ENCODE measurements at regions not wholly inside any gene's neighbourhood (a gene's known extent, or its start where the extent isn't known, plus 50 kb on each side); places are given as distances from the start of the nearest gene placed in this dataset.

GRCh38 chr3:10762611-10763247 is 53.3 kb upstream of the SLC6A11 start:
- DNase-seq (ENCODE audit: low read depth in 2 of 2): no peak

GRCh38 chr3:10763248-10763620 is 52.8 kb upstream of the SLC6A11 start:
- DNase-seq (ENCODE audit: low read depth in 2 of 2): no peak

DNA sequence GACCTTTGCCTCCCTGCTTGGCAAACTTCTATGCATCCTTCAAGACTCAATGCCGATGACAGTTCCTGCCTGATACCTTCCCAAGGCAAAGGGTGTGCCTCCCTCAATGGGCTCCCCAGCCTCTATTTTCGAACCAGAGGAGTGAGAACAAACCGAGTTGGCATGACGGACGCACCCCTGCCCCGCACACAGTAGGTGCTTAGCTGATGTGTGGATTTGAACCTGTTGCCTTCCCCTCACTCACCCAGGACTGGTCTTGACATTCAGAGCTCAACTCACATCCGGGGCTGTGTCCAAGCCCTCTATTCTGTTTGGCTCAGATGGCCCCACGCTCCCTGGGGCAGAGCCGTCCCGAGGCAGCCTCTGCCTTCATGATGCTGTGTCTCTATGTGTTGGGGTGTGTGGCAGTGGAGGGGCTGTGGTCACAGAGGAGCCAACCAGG is 52.2 kb upstream of the SLC6A11 start:
- DNase-seq (ENCODE audit: low read depth in 2 of 2): no peak

DNA sequence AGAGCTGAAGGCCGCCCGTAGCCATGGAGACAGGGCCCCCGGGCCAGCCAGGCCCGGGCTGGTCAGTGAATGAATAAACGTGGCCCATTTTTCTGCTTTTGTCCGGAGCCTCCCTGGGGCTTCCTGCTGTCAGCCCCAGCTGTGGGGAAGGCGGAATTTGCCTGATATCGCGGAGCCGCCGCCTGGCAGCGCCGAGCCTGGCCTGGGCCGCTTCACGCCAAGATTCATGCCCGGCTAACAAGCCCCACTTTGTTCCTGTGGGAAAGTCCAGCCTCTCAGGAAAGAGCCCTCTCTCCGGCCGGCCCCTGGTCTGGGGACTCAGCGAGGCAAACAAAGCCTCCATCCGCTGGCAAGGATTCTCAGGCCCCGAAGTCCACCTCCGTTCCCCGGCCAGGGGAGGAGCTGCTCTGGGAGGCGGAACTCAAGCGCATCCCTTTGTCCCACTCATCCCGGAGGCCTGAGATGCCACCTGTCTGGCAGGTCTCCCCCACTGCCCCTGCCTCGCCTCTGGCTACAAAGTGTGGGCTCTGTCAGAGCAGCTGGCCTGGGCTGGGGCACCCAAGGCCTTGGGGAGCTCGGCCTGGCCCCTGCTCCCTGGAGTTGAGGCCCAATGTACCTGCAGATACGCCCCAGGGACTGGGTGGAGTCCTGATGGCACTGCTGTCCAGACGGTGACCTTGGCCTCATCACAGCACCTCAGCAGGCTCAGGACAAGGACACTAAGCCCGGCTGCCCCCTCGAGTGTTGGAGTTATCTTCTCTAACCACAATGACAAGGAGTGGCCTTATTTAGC is 51.6 kb upstream of the SLC6A11 start:
- no peak for DNase-seq (ENCODE audit: low read depth in 2 of 2)

DNA sequence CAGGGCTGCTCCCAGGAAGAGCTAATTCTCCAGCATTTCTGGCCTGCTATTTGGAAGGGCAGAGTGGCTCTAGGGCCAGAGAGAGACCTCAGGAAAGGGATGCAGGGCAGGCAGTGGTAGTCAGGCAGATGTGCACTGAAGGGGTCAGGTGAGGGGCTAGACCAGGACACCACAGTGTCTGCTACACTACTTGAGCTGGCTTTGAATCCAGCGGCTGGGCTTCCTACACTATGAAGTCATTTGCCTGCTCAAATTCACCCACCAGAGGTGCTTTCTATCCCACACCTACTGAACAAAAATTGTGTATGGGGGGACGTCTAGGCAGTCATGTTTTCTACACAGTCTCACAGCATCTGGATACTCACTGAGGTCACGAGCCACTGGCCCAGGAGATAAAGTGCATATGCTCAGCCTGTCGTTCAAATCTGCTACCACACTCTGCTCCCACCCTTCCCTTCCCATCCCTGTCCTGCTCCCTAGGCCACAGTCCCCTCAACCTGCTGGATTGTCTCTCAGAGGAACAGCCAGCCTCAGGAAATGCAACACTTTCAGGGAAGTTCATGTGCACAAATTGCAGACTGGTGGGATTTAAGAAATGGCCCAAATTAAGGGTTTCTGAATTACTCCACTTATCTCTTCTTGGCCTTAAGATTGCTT is 49.9 kb upstream of the SLC6A11 start:
- DNase-seq (ENCODE audit: low read depth in 2 of 2): no peak
